ENCODE measurements at regions not wholly inside any gene's neighbourhood (a gene's known extent, or its start where the extent isn't known, plus 50 kb on each side); places are given as distances from the start of the nearest gene placed in this dataset.
"Not testable (repeated sequence)": the region's sequence is repeated elsewhere in the genome, so short reads cannot be mapped to it uniquely, and the experiment has no call there.

DNA sequence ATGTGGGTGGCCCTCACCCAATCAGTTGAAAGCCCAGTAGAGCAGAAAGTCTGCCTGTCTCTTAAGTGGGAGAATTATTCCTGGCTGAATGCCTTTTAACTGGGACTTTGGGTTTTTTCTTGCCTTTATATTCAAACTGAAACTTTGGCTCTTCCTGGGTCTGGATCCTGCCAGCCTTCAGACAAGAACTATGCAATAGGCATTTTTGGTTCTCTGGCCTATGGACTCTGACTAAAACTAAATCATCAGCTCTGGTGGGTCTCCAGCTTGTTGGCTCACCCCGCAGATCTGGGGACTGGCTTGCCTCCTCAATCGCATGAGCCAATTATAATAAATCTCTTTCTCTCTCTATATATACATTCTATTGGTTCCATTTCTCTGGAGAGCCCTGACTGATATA lies 173.0 kb upstream of the IGF1 start:
- no peak for DNase-seq

DNA sequence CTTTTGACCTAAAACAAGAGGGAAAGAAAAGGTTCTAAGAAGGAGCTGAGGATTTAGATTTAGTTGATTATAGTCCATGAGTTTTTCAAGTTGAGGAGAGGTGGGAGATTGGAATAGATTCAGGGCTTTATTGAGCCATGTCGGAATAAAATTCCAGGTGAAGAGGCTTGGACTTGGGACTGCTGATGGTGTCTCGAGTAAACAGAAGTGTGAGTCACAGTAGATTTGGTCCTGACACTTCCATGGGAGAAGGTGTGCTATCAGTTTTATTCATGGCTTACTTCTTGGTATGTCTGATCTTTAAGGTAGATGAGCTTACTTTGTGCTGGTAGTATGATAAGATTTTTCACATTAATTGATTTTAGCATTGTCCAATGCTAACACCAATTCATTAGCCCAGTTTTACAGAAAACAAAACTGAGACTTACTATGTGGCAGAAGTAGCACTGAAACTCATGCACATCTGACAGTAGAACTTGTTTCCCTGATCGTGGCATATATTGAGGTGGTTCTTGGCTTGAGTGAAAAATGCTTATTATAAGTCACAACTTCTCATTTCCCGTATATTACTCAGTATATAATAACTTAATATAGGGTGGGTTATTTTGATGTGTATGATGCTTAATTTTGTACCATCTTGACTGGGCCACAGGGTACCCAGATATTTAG lies 172.4 kb upstream of the IGF1 start:
- DNase-seq: no peak

DNA sequence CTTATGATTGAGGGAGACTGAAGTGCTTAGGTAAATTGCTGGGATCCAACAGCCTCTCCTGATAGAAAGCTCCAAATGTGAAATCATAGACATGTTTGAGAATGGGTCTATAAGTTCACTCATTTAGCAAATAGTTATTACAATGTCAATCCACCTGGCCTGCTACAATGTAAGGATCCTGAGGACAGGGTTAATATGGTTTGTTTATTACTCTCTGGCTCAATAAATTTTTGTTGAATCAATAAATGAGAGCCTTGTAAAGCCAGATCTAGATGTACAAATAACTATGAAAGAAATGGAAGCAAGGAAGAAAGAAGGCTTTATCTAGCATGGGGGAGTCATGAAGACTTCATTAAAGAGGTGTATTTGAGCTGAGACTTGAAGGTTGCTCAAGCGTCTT lies 165.6 kb upstream of the IGF1 start:
- no peak for DNase-seq

GRCh38 chr12:102643879-102644575 lies 163.7 kb upstream of the IGF1 start:
- DNase-seq: no peak

DNA sequence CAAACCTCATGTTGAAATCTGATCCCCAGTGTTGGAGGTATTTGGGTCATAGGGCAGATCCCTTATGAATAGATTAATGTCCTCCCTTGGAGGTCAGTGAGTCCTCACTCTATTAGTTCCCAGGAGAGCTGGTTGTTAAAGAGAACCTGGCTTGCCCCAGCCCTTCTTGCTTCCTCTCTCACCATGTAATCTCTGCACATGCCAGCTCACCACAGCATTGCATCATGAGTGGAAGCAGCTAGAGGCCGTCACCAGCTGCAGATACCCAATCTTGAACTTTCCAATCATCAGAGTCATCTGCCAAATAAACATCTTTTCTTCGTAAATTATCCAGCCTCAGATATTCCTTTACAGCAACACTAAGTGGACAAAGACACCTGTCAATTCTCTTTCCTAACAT lies 161.8 kb upstream of the IGF1 start:
- DNase-seq: no peak

DNA sequence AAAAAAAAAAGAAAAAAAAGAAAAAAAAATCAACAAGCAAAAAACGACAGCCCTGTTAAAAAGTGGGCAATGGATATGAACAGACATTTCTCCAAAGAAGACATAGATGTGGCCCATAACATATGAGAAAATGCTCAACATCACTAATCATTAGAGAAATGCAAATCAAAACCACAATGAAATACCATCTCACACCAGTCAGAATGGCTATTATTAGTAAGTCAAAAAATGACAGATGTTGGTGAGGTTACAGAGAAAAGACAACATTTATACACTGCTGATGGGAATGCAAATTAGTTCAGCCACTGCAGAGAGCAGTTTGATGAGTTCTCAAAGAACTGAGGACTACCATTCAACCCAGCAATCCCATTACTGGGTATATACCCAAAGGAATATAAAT lies 160.3 kb upstream of the IGF1 start:
- DNase-seq: not testable (repeated sequence)

- no peak for DNase-seq
These were observed 158.4 kb upstream of the IGF1 start for GRCh38 chr12:102638777-102639176.

- DNase-seq: no peak
These were observed 153.7 kb upstream of the IGF1 start for GRCh38 chr12:102633981-102634605.

DNA sequence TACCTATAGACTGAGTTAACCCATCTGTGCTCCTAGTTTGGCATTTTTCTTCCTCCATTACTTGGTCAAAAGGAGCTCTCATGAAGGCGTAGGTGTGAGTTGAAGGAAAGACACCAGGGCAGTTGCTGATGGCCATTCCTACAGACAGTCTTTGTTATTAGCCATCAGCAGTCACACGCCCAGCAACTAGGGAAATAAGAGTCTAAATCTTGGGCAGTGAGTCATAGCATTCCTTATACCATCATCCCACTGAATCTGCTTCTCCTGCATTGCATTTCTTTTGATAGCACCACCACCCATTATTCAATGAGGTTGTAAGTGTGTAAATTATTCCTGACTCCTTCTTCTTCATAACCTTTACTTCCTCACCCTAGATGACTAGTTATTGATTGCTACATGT lies 150.9 kb upstream of the IGF1 start:
- no peak for DNase-seq

GRCh38 chr12:102629262-102629888 lies 149.0 kb upstream of the IGF1 start:
- DNase-seq: no peak

GRCh38 chr12:102625819-102626218 lies 145.5 kb upstream of the IGF1 start:
- no peak for DNase-seq

GRCh38 chr12:102622618-102623017 lies 142.3 kb upstream of the IGF1 start:
- no peak for DNase-seq

DNA sequence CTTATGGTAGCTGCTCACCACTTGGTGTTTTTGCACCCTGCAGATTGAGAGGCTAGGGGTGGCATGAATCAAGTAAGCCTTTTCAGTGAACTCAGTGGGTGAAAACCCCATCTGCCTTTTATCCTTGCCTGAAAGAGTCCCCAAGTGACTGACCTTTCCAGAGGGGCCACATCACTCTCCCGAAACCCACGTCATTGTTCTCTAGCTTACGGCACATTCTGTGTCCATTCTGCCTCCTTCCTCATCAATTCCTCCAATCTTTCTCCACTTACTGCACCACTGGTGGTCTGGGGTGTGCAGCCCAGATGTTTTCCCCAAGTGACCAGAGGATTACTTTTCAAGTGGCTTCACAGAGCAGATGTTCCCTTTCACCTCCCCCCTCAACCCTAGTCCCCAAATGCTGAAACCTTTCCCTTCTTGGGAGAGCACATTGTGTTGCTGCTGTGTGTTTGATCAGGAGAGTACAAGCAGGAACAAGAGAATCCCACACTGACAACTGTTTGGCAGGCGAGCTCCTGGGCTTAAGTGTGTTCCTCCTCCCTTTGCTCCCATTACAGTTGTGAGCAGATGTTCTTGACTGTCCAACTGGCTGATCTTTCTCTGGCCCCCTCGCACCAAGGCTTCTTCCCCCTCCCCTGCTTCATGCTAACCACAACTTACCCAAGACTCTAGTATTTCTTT lies 138.0 kb upstream of the IGF1 start:
- DNase-seq: no peak

- no peak for DNase-seq
These were observed 136.3 kb upstream of the IGF1 start for GRCh38 chr12:102616692-102617091.

- no peak for DNase-seq
These were observed 131.6 kb upstream of the IGF1 start for GRCh38 chr12:102611995-102612394.

DNA sequence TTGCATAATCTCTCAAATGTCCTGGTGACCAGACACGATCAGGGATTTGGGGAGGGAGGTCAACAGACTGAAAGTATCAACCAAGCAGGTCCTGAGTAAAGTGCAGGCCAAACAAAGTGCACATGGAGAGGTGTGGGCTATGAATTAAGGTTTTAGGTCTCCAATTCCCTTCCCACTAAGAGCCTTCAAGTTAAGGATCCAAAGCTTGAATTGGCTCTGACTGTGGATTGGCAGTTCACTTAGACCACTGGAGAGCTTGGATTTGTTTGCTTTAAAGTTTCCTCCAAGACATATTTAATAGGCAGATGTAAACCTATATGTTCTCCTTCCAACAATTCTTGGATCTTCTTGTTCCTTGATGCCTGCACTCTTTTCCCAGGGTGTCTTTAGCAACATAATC lies 129.6 kb upstream of the IGF1 start:
- no peak for DNase-seq

- no peak for DNase-seq
These were observed 122.7 kb upstream of the IGF1 start for GRCh38 chr12:102603021-102603420.

GRCh38 chr12:102602521-102602920 lies 122.2 kb upstream of the IGF1 start:
- no peak for DNase-seq

DNA sequence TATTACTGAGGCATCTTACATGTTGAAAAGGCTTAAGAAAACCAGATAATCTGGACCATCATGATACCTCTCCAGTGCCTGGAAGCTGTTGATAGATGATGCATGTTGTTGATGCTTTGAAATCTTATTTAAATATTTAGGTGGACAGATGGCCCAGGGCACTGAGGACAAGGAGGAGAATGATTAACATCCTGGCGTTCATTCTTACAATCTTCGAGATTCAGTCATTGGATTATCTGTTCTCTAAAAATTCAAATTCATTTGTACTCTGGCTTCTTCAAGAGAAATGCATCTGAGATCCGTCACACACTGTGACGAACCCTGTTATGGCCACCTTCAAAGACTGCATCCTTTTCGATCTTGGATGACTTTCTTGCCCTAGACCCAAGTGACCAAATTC lies 121.3 kb upstream of the IGF1 start:
- no peak for DNase-seq

GRCh38 chr12:102596687-102597086 lies 116.3 kb upstream of the IGF1 start:
- no peak for DNase-seq

GRCh38 chr12:102596031-102596430 lies 115.7 kb upstream of the IGF1 start:
- DNase-seq: no peak

DNA sequence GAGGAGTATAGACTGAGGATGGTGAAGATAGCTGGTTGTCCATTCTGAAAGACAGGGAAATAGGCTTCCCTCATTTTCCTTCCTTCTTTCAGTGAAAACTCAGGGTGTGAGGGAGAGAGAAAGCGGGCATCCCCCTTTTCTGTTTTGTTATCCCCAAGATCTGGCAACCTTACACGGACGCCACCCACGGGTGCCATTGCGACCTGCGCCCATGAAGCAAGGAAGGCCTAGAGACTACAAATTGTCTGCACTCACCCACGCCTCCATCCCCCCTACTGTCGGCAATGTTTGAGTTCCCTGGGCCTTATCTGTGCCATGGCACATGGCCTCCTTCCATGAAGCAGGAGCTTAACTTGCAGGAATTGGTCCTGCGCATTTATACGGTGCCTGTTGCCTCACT lies 115.0 kb upstream of the IGF1 start:
- DNase-seq: no peak

DNA sequence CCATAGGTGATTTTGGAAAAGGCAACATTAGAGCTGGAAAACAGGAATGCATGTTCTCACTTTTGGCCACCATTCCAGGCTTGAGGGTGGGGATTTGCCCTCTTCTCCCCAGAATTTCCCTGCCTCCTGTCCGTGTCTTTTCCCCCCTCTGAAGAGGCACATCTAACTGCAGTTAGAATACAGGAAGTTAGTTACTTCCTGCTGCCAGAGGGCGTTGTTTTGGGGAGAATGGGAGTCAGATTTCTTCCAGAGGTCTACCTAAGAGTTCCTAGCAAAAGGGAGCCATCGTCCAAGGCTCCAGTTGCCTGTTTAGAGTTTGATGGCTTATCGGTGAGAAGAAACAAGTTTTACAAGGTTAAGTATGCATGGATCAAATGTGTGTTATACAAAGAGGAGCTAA lies 112.8 kb upstream of the IGF1 start:
- DNase-seq: no peak
